CD14-positive monocyte (primary cell): ENCODE measurements at regions not wholly inside any gene's neighbourhood (a gene's known extent, or its start where the extent isn't known, plus 50 kb on each side); places are given as distances from the start of the nearest gene placed in this dataset.

Source experiments
- DNase-seq, 3 donors: peaks; one replicate each; pipeline ENCODE4 v3.0.0-alpha.2; 2011 to 2022
- H2AFZ ChIP-seq: 2 replicates; pipeline ENCODE4 v1.6.0; 2012; ENCODE audit warnings: mild to moderate bottlenecking, low read depth, low read length, inconsistent platforms; ENCODE audit not compliant: insufficient read depth, poor library complexity, severe bottlenecking
- H3K27ac ChIP-seq, 2 donors: 1 replicate in 1 of 2; 2 replicates in 1 of 2; pipeline ENCODE4 v1.5.1; 2012 to 2013; ENCODE audit warnings: low read length in 2 of 2, control low read depth in 1 of 2, inconsistent platforms in 1 of 2, low read depth in 1 of 2, mild to moderate bottlenecking in 1 of 2
- H3K27me3 ChIP-seq, 2 donors: one replicate each; pipeline versions ENCODE4 v1.6.0 to v1.6.1; 2011 to 2013; ENCODE audit warnings: low read length in 2 of 2; ENCODE audit not compliant: control insufficient read depth in 2 of 2, insufficient read depth in 2 of 2
- H3K36me3 ChIP-seq, 2 donors: replicated peaks in 1 of 2; 1 replicate in 1 of 2; 2 replicates in 1 of 2; pipeline versions ENCODE4 v1.5.1 to v1.6.1; 2012 to 2013; ENCODE audit warnings: low read length in 2 of 2, control low read depth in 1 of 2, inconsistent platforms in 1 of 2, mild to moderate bottlenecking in 1 of 2; ENCODE audit not compliant: insufficient read depth in 2 of 2, control insufficient read depth in 1 of 2
- H3K4me1 ChIP-seq, 2 donors: 1 replicate in 1 of 2; 2 replicates in 1 of 2; pipeline versions ENCODE4 v1.5.1 to v1.6.1; 2012 to 2013; ENCODE audit warnings: low read length in 2 of 2, control low read depth in 1 of 2, inconsistent platforms in 1 of 2, mild to moderate bottlenecking in 1 of 2, moderate library complexity in 1 of 2; ENCODE audit not compliant: insufficient read depth in 2 of 2, control insufficient read depth in 1 of 2
- H3K4me2 ChIP-seq: replicated peaks from 2 replicates; pipeline ENCODE3; 2012; ENCODE audit warnings: low read length, moderate library complexity, mild to moderate bottlenecking; ENCODE audit not compliant: poor library complexity, severe bottlenecking; ENCODE audit errors: extremely low read depth
- H3K4me3 ChIP-seq, 3 experiments: fragments of 200-600 bp in 1 of 3; sonication (generic) in 1 of 3; replicated peaks in 1 of 3; 1 replicate in 2 of 3; 2 replicates in 1 of 3; pipeline ENCODE4 v1.5.1; 2011 to 2013; ENCODE audit warnings: low read length in 3 of 3, mild to moderate bottlenecking in 3 of 3, control low read depth in 2 of 3, low read depth in 2 of 3, inconsistent platforms in 1 of 3, moderate library complexity in 1 of 3
- H3K79me2 ChIP-seq: 2 replicates; pipeline ENCODE4 v1.6.0; 2012; ENCODE audit warnings: mild to moderate bottlenecking, control low read depth, inconsistent platforms, low read length, moderate library complexity; ENCODE audit not compliant: insufficient read depth
- H3K9ac ChIP-seq: 2 replicates; pipeline ENCODE4 v1.6.0; 2017; ENCODE audit warnings: low read length, mild to moderate bottlenecking; ENCODE audit not compliant: insufficient read depth, poor library complexity, severe bottlenecking
- H3K9me3 ChIP-seq, 2 donors: replicated peaks in 1 of 2; 1 replicate in 1 of 2; 2 replicates in 1 of 2; pipeline versions ENCODE4 v1.5.1 to v1.6.1; 2012 to 2013; ENCODE audit warnings: low read length in 2 of 2, control low read depth in 1 of 2; ENCODE audit not compliant: control insufficient read depth in 1 of 2, insufficient read depth in 1 of 2
- H4K20me1 ChIP-seq: 2 replicates; pipeline ENCODE4 v1.6.0; 2012; ENCODE audit warnings: mild to moderate bottlenecking, low read length, control low read depth, moderate library complexity; ENCODE audit not compliant: insufficient read depth
- H3K27ac Mint-ChIP-seq, 7 donors: one replicate each; pipeline ENCODE4 v1.8.0; 2020; ENCODE audit warnings: mild to moderate bottlenecking in 7 of 7, mixed read lengths in 7 of 7, moderate library complexity in 6 of 7, inconsistent platforms in 2 of 7
- H3K27me3 Mint-ChIP-seq, 3 donors: one replicate each; pipeline ENCODE4 v1.8.0; 2021 to 2022; ENCODE audit warnings: low read depth in 3 of 3, mild to moderate bottlenecking in 3 of 3, mixed read lengths in 3 of 3, moderate library complexity in 3 of 3, inconsistent platforms in 1 of 3
- H3K36me3 Mint-ChIP-seq, 2 donors: one replicate each; pipeline ENCODE4 v1.8.0; 2020; ENCODE audit warnings: mixed read lengths in 2 of 2, inconsistent platforms in 1 of 2, mild to moderate bottlenecking in 1 of 2
- H3K4me1 Mint-ChIP-seq: one replicate; pipeline ENCODE4 v1.8.0; 2020; ENCODE audit warnings: mild to moderate bottlenecking, mixed read lengths
- H3K4me3 Mint-ChIP-seq, 2 donors: one replicate each; pipeline ENCODE4 v1.8.0; 2020; ENCODE audit warnings: mild to moderate bottlenecking in 2 of 2, mixed read lengths in 2 of 2, moderate library complexity in 1 of 2
- H3K9me3 Mint-ChIP-seq, 7 donors: one replicate each; pipeline ENCODE4 v1.8.0; 2020 to 2022; ENCODE audit warnings: mixed read lengths in 7 of 7, mild to moderate bottlenecking in 6 of 7, moderate library complexity in 6 of 7, inconsistent platforms in 2 of 7
- CTCF ChIP-seq: fragments of 200-600 bp; IDR thresholded peaks from one replicate; pipeline ENCODE4 v1.8.0; 2022; ENCODE audit warnings: antibody characterized with exemption, mild to moderate bottlenecking
- WGBS: methylation state at CpG from one replicate; pipeline ENCODE4 v1.1.5; 2013; ENCODE audit warnings: missing lambda C conversion rate; ENCODE audit not compliant: insufficient coverage; 5-methylcytosine and 5-hydroxymethylcytosine counted together
- intact Hi-C, 2 donors: fragments of 100-400 bp; cut with micrococcal nuclease; formaldehyde crosslinking; loops; one replicate each; pipeline versions ENCODE4 v1.15.0 to v1.15.1; 2023

- no peak overlapping the region for H3K4me3 Mint-ChIP-seq
- DNase-seq, result no peak
- peaks cover 0 to 9% (median 0%) of the 10 kb centered on the region in 3 donors for H3K27me3 Mint-ChIP-seq
- no peak overlapping the region for H3K4me3 ChIP-seq
- H3K27me3 ChIP-seq, result no peaks in the 10 kb centered on the region
- H3K27ac ChIP-seq, result no peak overlapping the region
- H3K36me3 ChIP-seq, result no peaks in the 10 kb centered on the region
- H3K9me3 ChIP-seq, result no peaks in the 10 kb centered on the region
- peaks cover 2% of the 10 kb centered on the region for H3K4me1 Mint-ChIP-seq
- H4K20me1 ChIP-seq, result no peaks in the 10 kb centered on the region
- H3K79me2 ChIP-seq, result no peaks in the 10 kb centered on the region
- no peaks in the 10 kb centered on the region for H3K4me1 ChIP-seq
- WGBS, result no CpG with 5 or more reads among the region's 4 CpGs
- TF ChIP-seq CTCF, result no peak
- no peaks in the 10 kb centered on the region for H3K36me3 Mint-ChIP-seq
- intact Hi-C loops, result no loop called here
- peaks cover 0 to 4% (median 0%) of the 10 kb centered on the region in 7 donors for H3K9me3 Mint-ChIP-seq
- H2AFZ ChIP-seq, result no peak overlapping the region
- no peak overlapping the region for H3K27ac Mint-ChIP-seq
- no peak overlapping the region for H3K4me2 ChIP-seq
- H3K9ac ChIP-seq, result no peak overlapping the region
These were observed 59.4 kb upstream of the VGLL4 start for GRCh38 chr3:11703146-11703545.

DNA sequence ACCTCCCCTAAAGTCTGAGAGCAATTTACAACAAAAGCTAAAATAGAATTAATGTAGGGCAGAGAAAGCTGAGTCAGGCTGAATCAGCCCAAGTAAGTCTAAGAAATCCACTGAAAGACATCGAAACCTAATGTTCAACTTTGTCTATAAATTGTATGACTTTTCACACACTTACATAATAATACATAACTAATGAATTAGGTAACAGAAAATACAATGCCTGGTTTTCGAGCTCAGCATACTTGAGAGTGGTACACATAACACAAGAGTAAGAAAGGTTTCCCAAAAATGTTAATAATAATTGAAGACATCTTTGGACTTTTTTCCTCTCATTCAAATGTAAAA lies 55.3 kb upstream of the VGLL4 start:
- H4K20me1 ChIP-seq, result no peaks in the 10 kb centered on the region
- no peaks in the 10 kb centered on the region for H3K9me3 ChIP-seq
- Mint-ChIP-seq H3K9me3 (no peaks in the 10 kb centered on the region), H3K4me3 (no peak overlapping the region), H3K27ac (no peak overlapping the region), H3K36me3 (no peaks in the 10 kb centered on the region), H3K27me3 (no peaks in the 10 kb centered on the region), H3K4me1 (no peaks in the 10 kb centered on the region)
- no peaks in the 10 kb centered on the region for H3K4me1 ChIP-seq
- no peaks in the 10 kb centered on the region for H3K36me3 ChIP-seq
- H3K79me2 ChIP-seq, result no peaks in the 10 kb centered on the region
- TF ChIP-seq CTCF, result no peak
- no peak overlapping the region for H3K4me3 ChIP-seq
- H3K4me2 ChIP-seq, result no peak overlapping the region
- no peak for DNase-seq
- no peak overlapping the region for H2AFZ ChIP-seq
- H3K27me3 ChIP-seq, result no peaks in the 10 kb centered on the region
- intact Hi-C loops, result no loop called here
- no CpG with 5 or more reads among the region's 2 CpGs for WGBS
- H3K9ac ChIP-seq, result no peak overlapping the region
- H3K27ac ChIP-seq, result no peak overlapping the region
